ENCODE measurements at regions not wholly inside any gene's neighbourhood (a gene's known extent, or its start where the extent isn't known, plus 50 kb on each side); places are given as distances from the start of the nearest gene placed in this dataset.

DNA sequence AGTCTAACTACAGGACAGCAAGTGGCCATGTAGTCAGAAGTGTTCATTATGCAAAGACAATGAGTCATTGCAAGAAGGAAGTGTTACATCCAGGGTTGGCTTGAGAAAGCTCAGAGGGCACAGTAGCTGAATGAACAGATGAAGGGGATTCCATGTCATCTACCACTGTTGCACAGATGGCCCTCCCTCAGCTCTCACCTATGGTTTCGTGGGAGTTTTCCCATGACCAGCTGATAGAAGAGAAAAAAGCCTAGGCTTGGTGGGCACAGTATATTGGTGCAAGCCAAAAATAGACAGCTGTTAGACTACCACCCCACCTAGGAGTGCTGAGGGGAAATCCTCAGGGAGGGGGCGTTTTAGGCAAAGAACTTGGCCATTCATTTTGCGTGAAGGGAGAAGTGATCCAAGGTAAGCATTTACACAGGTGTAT is 217.0 kb downstream of the DMRT2 start:
- DNase-seq, result no peak

DNA sequence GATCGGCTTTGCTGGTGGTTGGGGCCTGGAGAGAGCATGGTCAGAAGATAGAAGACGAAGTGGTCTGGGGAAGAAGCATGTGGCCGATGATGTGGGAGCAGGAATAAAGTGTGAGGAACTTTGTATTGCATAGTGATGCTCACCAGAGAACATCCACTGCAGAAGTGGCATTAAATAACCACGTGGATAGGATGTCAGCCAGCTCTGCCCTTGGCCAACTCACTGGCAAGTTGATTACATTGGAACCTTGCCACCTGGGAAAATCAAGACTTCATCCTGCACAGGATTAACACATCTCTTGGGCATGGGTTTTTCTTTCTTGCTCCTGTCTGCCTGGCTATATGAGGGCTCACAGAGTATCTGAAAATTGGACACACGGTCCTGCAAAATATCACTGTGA is 217.4 kb downstream of the DMRT2 start:
- DNase-seq, result no peak

DNA sequence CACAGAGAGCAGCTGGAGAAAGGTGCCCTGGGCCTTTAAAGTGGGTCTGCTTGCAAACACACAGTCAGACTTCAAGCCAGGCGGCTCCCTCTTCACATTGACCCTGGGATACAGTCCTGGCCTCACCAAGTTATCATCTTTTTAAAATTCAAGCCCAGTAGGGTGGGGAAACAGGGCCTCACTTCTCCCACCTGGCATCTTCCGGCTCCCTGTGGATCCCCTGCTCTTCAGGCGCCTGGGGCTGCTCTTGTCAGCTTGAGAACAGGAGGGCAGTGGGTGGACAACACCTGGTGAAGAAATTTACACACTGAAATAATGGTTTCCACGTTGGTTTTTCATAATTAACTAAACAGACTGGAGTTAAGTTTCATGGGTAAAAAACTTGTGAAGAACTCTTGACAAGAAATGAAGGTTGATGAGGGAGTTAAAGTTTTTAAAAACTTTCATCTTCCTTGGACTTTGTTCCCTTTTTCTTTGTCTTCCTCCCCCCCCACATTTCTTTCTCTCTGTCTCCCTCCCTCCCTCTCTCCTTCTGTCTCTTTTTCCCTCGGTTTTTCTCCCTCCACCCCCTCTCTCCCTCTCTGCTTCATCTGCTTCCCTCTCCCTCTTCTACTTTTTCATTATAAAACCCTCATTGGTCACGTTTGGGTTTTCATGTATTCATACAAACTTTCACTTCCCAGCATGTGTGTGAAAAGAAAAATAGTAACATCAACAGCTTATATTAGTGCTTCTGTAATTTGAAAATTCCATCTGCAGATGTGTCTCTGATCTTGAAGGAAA is 219.6 kb downstream of the DMRT2 start:
- DNase-seq, result no peak

DNA sequence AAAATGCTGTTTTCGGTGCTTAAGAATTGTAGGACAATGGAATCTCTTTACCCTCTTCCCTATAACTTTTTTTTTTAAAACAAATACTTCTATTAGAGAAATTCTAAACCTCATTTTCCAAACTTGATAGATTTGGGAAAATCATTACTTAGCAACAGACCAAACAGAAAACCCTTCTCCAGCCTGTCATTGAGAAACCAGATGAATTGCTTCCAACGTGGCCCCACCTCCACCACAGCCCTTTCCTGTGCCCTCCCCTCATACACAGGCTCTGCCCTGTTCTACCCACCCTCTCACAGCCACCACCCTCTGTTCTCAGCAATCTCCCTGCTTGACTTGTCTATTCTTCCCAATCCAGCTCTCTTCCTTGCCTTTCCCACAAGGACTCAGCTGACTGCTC is 221.2 kb downstream of the DMRT2 start:
- no peak for DNase-seq

GRCh38 chr9:1271786-1272185 is 221.6 kb downstream of the DMRT2 start:
- DNase-seq, result no peak

- no peak for DNase-seq
Measured at GRCh38 chr9:1272488-1272887, 222.3 kb downstream of the DMRT2 start.

DNA sequence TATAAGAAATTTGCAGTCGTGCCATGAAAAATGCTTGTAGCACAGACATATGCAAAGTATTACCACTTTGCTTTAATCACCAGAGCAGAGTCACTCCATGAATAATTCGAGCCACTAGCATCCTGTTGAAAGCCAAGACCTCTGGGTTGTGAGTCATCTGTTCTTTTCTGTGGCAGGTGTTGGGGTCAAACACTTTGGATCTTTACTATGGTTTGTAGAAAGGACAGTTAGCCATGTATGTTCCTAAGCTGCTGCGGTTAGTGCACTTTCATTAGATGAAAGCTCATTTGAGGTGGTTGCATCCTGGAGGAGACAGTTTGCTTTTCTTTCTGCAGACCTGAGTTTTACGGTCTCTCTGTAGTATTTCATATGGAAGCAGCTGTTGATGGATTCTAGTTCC is 223.7 kb downstream of the DMRT2 start:
- no peak for DNase-seq

DNA sequence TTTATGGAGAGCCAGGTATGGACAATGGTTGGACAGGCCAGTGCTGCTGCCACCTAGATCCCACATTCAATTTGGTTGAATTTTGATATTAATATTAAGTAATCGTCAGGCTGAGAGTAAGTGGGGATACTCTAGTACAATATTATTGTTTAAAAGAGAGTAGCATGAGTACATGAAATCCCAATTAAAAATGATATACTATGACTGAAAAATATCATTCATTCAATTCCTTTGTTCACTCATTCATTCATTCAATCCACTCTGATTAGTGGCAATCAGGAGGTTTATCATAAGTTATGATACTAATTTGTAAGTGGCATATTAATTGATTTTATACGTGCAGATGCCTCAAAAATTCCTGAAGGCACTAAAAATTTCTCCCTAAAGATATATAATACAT is 224.2 kb downstream of the DMRT2 start:
- no peak for DNase-seq

GRCh38 chr9:1276474-1276873 is 226.3 kb downstream of the DMRT2 start:
- DNase-seq, result no peak

GRCh38 chr9:1284727-1285126 is 234.6 kb downstream of the DMRT2 start:
- DNase-seq, result no peak

GRCh38 chr9:1285526-1285925 is 235.4 kb downstream of the DMRT2 start:
- no peak for DNase-seq

DNA sequence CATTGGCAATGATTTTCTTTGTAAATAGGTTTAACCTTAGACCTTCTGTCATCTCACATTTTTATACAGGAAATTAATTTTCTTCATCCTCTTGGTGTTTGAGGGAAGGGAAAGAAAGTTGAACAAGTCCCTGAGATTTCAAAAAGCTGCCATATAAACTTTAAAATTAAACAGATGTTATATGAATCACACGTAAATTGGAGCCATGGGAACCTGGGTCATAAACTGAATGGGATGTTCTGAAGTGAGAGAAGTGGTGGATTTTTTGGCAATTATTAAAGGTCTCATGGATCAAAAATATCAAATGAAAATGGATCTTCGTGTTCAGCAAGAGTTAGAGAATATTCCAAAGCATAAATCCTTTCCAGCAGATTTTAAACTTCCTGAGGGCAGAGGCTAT is 242.2 kb downstream of the DMRT2 start:
- no peak for DNase-seq

GRCh38 chr9:1294641-1295258 is 244.6 kb downstream of the DMRT2 start:
- DNase-seq, result peak; percentile 51

GRCh38 chr9:1296331-1296730 is 246.2 kb downstream of the DMRT2 start:
- no peak for DNase-seq

DNA sequence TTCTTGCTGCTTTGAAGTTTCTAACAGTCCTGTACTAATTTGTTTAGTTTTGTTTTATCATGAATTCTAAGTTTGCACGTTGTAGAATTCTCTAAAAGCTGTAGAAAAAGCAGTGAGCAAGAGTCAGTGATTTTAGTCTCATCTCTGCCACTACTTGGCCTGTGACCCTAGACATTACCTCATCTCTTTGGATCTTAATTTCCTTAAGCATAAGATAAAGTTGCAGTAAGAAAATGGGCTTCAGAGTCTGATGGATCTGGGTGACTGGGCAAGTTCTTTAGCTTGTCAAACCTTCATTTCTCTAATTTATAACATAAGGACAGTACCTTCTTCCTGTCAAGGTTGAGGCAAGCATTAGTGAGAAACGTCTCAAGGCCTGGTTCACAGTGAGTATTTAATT is 247.9 kb downstream of the DMRT2 start:
- no peak for DNase-seq

DNA sequence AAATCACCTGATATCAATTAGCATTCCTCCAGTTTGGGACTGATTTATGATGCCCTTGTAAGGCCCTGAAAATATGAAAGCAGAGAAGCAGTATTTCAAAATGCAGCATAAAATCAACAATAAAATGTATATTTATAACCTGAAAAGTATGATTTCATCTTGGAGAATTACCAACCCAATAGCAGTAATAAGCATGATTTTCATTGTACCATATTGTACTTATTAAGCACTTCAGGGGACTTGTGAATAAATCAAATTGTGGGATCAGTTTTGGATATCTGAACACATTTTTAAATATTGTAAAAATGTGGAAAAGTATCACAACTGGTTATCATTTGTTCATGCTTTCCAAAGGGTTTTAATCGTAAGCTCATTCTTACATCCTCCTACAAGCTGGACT is 250.8 kb downstream of the DMRT2 start:
- peak; percentile 36 for DNase-seq

DNA sequence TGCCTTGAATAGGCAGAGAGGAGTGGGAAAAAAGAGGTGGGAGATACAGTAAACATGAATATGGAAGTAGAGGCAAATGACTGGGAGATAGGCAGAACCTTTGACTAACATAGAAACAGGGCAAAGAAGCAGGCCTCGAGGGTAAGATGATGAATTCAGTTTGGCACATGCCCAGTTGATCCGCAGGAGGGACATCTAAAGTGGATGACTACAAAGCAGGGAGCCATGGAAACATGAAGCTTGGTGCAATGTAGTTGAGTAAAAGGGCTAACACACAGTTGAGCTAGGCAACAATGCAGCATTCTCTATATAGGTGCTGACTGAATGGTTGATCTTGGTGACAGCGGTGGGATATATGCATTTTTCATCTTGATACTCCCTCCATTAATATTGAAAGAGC is 253.8 kb downstream of the DMRT2 start:
- DNase-seq, result no peak

DNA sequence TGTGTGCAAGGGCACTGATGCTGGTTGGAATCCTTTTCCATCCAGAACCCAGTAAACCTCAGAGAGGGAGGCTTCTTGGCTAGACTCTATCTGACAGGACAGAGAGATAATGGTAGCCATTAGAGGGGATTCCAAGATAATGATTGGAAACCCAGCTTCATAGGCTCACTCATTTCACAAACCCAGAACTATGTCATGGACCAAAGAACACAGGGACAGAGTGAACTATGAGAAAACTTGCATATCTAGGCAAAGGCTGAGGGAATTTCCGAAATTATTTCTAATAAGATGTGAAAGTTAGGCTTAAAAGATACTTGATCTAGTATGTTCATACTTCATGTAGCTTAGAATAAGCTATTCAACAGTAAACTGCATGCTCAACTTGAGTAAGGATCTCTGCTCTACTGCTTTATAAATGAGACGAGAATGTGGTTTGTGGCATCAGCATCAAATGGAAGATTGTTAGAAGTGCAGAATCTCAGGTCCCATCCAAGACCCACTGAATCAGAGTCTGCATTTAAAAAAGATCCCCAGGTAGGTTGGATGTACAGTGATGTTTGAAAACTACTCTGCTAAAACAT is 261.4 kb downstream of the DMRT2 start:
- DNase-seq, result no peak

DNA sequence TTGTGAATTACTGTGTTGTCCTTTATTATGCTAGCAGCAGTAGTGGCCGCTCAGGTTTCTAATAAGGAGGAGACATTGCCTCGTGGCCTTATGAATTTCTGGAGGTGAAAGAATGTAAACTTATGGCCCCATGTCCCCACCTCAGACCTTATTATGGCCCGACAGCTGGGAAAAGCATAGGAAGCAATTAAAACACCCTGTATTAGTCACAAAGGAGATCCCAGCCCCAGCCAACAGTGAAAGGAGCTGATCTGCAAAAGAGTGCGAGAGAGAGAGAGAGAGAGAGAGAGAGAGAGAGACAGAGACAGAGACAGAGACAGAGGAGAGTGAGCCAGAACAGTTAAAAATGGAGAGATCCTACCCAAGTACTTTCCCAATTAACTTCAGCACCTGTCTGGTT is 269.3 kb downstream of the DMRT2 start:
- DNase-seq, result no peak

DNA sequence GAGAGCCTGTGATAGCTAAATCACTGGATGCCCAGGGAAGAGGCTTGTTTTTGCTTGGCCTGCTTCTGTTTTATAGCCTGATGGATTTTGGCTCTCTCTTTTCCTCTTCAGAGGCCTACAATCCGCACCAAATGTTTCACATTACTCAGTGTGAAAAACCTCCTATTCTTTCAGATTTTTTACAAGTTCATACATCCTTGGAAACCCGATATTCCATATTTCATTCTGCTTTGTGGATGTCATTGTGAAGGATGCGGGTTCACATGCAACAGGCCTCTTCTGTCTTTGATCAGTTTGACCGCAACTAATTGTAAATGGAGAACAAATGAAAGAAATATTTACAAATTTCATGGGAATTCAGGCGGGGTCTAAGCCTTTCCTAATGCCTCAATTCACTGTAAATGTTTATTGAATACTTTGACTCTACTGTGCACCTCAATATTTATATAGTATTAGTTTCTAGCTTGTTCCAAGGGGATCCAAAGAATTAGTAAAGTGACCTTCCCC is 269.9 kb downstream of the DMRT2 start:
- no peak for DNase-seq

DNA sequence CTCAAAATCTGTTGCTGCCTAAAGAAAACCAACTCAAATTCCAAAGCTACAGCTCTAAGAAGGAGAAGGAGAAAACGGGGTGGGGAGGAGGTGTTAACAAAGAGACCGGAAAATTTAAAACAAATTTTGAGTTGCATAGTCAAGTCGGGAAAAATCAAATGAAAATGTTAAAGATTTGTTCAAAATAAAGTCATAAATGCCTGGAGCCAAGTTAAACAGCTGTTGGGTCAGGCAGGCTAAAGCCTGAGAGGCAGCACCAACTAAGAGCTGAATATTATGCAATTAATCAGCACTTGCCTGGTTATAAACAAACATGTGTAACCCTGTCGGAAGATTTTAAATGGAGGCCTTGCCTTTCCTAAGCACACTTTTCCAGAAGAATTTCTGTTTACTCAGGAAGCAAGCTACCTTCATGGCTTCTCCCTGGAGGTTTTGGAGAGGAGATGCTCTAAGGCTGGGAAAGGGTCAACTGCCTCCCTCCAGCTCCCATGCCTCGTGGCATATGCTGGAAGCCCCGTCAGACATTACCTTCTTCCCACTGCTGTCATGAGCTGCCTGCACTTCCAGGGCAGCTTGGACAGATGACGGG is 270.5 kb downstream of the DMRT2 start:
- no peak for DNase-seq

DNA sequence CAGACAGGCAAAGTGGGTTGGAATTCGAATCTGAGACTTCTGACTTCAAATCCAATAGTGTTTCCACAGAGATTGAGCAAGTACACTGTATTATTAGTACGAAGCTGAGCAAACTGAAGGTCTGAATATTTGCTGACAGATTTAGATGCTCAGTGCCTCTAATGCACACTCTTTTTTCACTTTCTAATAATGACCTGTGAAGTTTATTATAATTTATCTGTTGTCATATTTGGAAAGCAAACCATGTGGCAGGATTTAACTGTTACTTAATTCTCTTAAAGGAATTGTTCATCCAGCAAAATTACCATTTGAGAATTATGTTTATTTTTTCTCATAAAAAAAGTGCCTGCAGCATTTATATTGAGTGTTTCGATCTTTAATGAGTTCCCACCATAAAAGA is 277.3 kb downstream of the DMRT2 start:
- DNase-seq, result no peak

DNA sequence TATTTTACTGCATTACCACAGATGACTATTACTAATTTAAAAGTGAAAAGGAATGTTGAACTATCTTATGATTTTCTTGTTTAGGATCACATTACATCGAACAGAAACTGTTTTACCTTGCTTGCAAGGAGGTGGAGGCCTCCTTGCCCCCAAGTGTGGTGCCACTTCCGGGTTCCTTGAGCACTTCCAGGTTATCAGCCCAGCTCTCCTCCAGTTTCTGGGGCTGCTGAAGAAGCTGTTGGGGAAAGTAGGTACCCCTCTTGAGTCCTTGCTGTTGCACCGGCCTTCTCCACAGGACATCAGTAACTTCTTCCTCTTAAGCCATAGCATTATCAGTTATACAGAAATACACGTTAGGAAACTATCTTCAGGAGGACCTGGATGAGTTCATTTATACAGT is 278.2 kb downstream of the DMRT2 start:
- DNase-seq, result no peak

Measured in muscle of arm (tissue), 1 donor.